ENCODE measurements at regions not wholly inside any gene's neighbourhood (a gene's known extent, or its start where the extent isn't known, plus 50 kb on each side); places are given as distances from the start of the nearest gene placed in this dataset.

DNA sequence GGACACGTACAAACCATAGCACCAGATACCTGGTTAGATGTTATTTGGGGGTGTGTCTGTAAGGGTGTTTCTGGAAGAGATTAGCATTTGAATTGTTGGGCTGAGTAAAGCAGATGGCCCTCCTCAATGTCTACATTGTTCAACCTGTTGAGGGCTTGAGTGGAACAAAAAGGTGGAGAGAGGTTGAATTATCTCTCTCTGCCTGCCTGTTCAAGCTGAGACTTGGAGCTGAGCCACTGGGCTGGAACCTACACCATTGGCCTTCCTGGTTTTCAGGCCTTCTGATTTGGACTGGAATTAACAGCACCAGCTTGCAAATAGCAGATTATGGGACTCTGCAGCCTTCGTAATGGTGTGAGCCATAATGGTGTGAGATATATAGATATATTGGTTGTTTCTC is 71.3 kb upstream of the CORO2B start:
- H3K27ac ChIP-seq = no peak overlapping the region
- WGBS, 4 donors = 97 to 100% (median 98%) methylated on average over 2 of the region's 2 CpGs
- H3K4me1 ChIP-seq = peaks cover 0 to 22% (median 4%) of the 10 kb centered on the region in 12 donors
- intact Hi-C loops (cut with DNase I) = no loop called here
- ATAC-seq (no peak), DNase-seq (no peak)
- no peaks in the 10 kb centered on the region for H3K9me3 ChIP-seq
- no peaks in the 10 kb centered on the region for H3K36me3 ChIP-seq
- TF ChIP-seq, protein P1, sequence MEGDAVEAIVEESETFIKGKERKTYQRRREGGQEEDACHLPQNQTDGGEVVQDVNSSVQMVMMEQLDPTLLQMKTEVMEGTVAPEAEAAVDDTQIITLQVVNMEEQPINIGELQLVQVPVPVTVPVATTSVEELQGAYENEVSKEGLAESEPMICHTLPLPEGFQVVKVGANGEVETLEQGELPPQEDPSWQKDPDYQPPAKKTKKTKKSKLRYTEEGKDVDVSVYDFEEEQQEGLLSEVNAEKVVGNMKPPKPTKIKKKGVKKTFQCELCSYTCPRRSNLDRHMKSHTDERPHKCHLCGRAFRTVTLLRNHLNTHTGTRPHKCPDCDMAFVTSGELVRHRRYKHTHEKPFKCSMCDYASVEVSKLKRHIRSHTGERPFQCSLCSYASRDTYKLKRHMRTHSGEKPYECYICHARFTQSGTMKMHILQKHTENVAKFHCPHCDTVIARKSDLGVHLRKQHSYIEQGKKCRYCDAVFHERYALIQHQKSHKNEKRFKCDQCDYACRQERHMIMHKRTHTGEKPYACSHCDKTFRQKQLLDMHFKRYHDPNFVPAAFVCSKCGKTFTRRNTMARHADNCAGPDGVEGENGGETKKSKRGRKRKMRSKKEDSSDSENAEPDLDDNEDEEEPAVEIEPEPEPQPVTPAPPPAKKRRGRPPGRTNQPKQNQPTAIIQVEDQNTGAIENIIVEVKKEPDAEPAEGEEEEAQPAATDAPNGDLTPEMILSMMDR (IDR thresholded peaks at IDR 0.05) = no peak
- no peak for TF ChIP-seq POLR2A (IDR thresholded peaks at IDR 0.05)
- no peak overlapping the region for H3K4me3 ChIP-seq
- no peaks in the 10 kb centered on the region for H3K27me3 ChIP-seq

DNA sequence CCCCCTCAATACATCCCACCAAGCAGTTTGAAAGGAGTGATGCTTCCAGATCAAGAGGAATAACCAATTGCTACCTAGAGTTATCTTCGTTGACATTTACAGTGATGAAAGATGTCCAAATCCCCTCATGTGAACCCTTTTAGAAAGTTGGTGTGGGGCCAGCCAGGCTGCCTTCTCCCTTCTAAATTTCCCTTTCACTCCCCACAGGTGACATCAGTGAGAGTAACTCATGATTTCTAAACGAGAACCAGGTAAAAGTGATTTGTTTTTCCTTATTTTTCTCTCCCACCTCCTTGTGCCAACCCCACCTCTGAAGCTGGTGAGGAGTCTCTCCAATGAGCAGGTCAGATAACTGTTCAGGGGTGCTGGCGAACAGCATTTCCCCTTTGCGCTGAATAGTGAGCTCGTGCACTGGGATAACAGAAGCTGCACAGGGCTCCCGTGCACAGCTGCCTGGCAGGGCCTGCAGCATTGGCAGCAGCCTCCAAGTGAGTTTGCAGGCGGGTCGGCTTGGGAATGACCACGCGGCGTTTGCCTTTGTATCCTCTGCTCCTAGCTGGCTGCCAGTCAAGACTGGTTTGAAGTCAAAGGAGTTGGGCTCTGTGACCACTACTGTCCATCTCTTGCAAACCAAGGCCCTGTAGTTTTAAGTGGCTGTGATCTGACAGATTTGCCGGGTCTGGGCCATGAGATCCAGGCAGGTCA is 70.2 kb upstream of the CORO2B start:
- Histone ChIP-seq H3K36me3 (no peaks in the 10 kb centered on the region), H3K4me1 (peaks cover 0 to 27% (median 4%) of the 10 kb centered on the region in 12 donors), H3K27me3 (no peaks in the 10 kb centered on the region), H3K4me3 (no peak overlapping the region), H3K9me3 (peaks cover 0 to 10% (median 0%) of the 10 kb centered on the region in 12 donors), H3K27ac (no peak overlapping the region)
- TF ChIP-seq POLR2A (IDR thresholded peaks at IDR 0.05) = no peak
- TF ChIP-seq, protein P1 (IDR thresholded peaks at IDR 0.05) = no peak
- DNase-seq (peak in 1 of 5 donors; percentile 18), ATAC-seq (no peak)
- 71 to 87% (median 80%) methylated on average over 7 to 12 of the region's 12 CpGs for WGBS, 4 donors
- intact Hi-C loops (cut with DNase I) = no loop called here

DNA sequence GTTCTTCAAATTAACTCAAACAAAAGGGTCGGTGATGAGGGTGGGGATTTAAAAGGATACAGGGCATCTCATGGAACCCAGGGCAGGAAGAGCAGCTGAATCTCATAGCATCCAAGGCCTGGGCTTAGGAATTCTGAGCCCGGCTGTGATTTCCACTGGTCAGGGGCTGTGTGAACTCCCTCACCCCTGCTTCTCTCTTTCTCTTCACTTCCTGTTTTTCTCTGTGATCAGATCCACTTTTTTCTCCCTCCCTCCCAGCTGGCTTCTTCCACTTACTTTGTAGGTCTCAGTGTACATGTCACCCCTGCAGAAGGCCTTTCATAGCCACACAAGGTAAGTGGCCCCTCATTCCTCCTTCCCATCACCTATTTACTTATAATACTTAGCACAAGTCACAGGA is 68.2 kb upstream of the CORO2B start:
- no peaks in the 10 kb centered on the region for H3K27me3 ChIP-seq
- intact Hi-C loops (cut with DNase I) = loop anchor here in 3 of 10 donors (10.0 kb wide), 3 partner anchors 76 to 206 kb away; partner anchors contain the start of gene ITGA11 (in 1 of the 3)
- H3K4me1 ChIP-seq = peaks cover 0 to 20% (median 4%) of the 10 kb centered on the region in 12 donors
- WGBS, 4 donors = 59 to 67% (median 63%) methylated on average over 2 of the region's 2 CpGs
- TF ChIP-seq POLR2A (IDR thresholded peaks at IDR 0.05) = no peak
- TF ChIP-seq, protein P1 (IDR thresholded peaks at IDR 0.05) = no peak
- peaks cover 0 to 14% (median 0%) of the 10 kb centered on the region in 12 donors for H3K9me3 ChIP-seq
- DNase-seq (no peak), ATAC-seq (peak in 1 of 4 donors; percentile 23)
- peak overlapping the region in 11 of 12 donors; percentile 0 to 82 (median 52) for H3K27ac ChIP-seq
- no peaks in the 10 kb centered on the region for H3K36me3 ChIP-seq
- no peak overlapping the region for H3K4me3 ChIP-seq

DNA sequence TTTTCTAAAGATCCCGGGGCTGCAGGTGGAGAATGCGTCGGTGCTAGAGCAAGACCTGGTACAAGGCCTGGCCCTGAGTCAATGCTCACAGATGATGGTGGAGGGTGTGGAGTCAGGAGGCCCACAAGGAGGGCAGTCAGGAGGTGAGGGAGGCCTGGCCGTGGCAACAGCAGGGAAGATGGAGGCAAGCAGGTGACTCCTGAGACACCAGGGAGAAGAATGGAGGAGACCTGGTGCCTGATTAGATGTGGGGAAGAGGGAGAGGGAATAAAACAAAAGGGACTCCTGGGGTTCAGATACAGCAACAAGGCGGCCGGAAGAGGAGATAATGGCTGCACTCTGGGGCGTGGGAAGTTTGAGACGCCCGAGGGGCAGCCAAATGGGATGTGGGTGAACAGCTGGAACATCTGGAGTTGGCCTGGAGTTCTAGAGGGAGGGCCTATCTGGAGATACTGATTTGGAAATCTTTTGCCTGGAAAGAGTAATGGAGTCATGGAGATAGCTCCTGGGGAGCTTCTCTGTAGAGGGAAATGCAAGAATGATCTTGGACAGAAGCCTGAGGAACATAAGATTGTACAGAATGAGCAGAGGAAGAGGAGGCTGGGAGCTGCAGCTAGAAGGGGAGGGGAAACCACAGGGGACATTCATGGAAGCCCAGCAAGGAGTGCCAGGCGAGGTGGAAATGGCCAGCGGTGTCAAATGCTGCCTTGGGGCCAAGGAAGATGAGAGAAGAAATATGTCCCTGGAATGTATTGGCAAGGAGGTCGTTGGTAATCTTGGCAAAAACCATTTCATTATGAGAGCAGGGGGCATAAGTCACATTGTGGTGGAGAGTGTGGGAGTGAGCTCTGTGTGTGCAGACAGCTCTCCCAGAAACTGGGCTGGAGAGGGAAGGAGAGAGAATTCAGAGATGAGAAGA is 67.5 kb upstream of the CORO2B start:
- Histone ChIP-seq H3K9me3 (peaks cover 0 to 14% (median 0%) of the 10 kb centered on the region in 12 donors), H3K36me3 (no peaks in the 10 kb centered on the region), H3K4me3 (no peak overlapping the region), H3K27ac (peak overlapping the region in 11 of 12 donors; percentile 0 to 82 (median 53)), H3K27me3 (no peaks in the 10 kb centered on the region), H3K4me1 (peaks cover 0 to 20% (median 4%) of the 10 kb centered on the region in 12 donors)
- TF ChIP-seq, protein P1 (IDR thresholded peaks at IDR 0.05) = no peak
- no peak for TF ChIP-seq POLR2A (IDR thresholded peaks at IDR 0.05)
- ATAC-seq (peak; percentile 38 to 81 (median 71)), DNase-seq (peak in 4 of 5 donors; percentile 45 to 58 (median 58))
- intact Hi-C loops (cut with DNase I) = loop anchor here in 3 of 10 donors (10.0 kb wide), 3 partner anchors 77 to 207 kb away; partner anchors contain the start of gene ITGA11 (in 1 of the 3)
- 65 to 70% (median 68%) methylated on average over 12 of the region's 12 CpGs for WGBS, 4 donors

Measured in heart left ventricle (tissue), 16 donors.